ENCODE measurements at regions not wholly inside any gene's neighbourhood (a gene's known extent, or its start where the extent isn't known, plus 50 kb on each side); places are given as distances from the start of the nearest gene placed in this dataset.

- TF ChIP-seq CTCF (IDR thresholded peaks at IDR 0.05) (no peak), POLR2A (IDR thresholded peaks at IDR 0.05) (no peak)
Measured at GRCh38 chr1:47498551-47498950, 60.7 kb downstream of the FOXD2 start.

Data from lower leg skin (tissue), 3 donors.